Gastrocnemius medialis (tissue), 4 donors: ENCODE measurements at regions not wholly inside any gene's neighbourhood (a gene's known extent, or its start where the extent isn't known, plus 50 kb on each side); places are given as distances from the start of the nearest gene placed in this dataset.

ENCODE experiments used
- CTCF ChIP-seq, 5 experiments: fragments of 450-650 bp in 3 of 5; fragments of 200-600 bp in 2 of 5; sonication (generic) in 2 of 5; IDR thresholded peaks in 4 of 5; conservative IDR thresholded peaks in 1 of 5; 1 replicate in 4 of 5; 2 replicates in 1 of 5; pipeline ENCODE4 v1.5.1; 2016 to 2019; ENCODE audit warnings: antibody characterized with exemption in 5 of 5, mild to moderate bottlenecking in 3 of 5, moderate library complexity in 3 of 5
- POLR2A ChIP-seq, 2 donors: fragments of 450-650 bp; IDR thresholded peaks; one replicate each; pipeline ENCODE4 v1.6.1; 2017; ENCODE audit warnings: antibody characterized with exemption in 2 of 2, mild to moderate bottlenecking in 2 of 2, moderate library complexity in 2 of 2

- no peak for TF ChIP-seq POLR2A (IDR thresholded peaks at IDR 0.05)
- no peak for TF ChIP-seq CTCF (IDR thresholded peaks at IDR 0.05 in 4 of 5, conservative IDR thresholded peaks at IDR 0.05 in 1 of 5)
Observed at GRCh38 chr10:17519457-17519856, 65.1 kb upstream of the ST8SIA6 start.
